GM23248 (cell line): ENCODE measurements at regions not wholly inside any gene's neighbourhood (a gene's known extent, or its start where the extent isn't known, plus 50 kb on each side); places are given as distances from the start of the nearest gene placed in this dataset.

Experiments used
- EZH2 ChIP-seq: fragments of 200-600 bp; sonication (generic); IDR thresholded peaks from 2 replicates; pipeline ENCODE4 v1.6.1; 2018; ENCODE audit warnings: antibody characterized with exemption, mild to moderate bottlenecking; ENCODE audit not compliant: insufficient read depth, poor library complexity, severe bottlenecking
- EZH2phosphoT487 ChIP-seq: fragments of 200-600 bp; sonication (generic); IDR thresholded peaks from 2 replicates; pipeline ENCODE4 v1.6.1; 2018; ENCODE audit warnings: antibody characterized with exemption, moderate library complexity, mild to moderate bottlenecking, low read depth; ENCODE audit not compliant: insufficient read depth

- TF ChIP-seq EZH2phosphoT487 = no peak
- TF ChIP-seq EZH2 = no peak
Observed at GRCh38 chr22:22771696-22772377, 115.8 kb upstream of the IGLL5 start.
